BLaER1 treated with 17β-estradiol and CSF1 and Interleukin-3, amounts not matched to agents 10 nM and 100 nM (cell line): ENCODE measurements at regions not wholly inside any gene's neighbourhood (a gene's known extent, or its start where the extent isn't known, plus 50 kb on each side); places are given as distances from the start of the nearest gene placed in this dataset.

Source experiments
- H3K27ac ChIP-seq, 11 experiments: shearing (Covaris generic); formaldehyde crosslinking; 2 replicates each; pipeline ENCODE4 v1.8.1; 2022
- H3K27me3 ChIP-seq, 11 experiments: shearing (Covaris generic); formaldehyde crosslinking; 2 replicates each; pipeline ENCODE4 v1.8.1; 2022
- H3K36me3 ChIP-seq, 11 experiments: shearing (Covaris generic); formaldehyde crosslinking; 2 replicates each; pipeline ENCODE4 v1.8.1; 2022
- H3K4me1 ChIP-seq, 10 experiments: shearing (Covaris generic); formaldehyde crosslinking; 2 replicates each; pipeline ENCODE4 v1.8.1; 2022
- H3K4me2 ChIP-seq, 11 experiments: shearing (Covaris generic); formaldehyde crosslinking; 2 replicates each; pipeline ENCODE4 v1.8.1; 2022
- H3K4me3 ChIP-seq, 10 experiments: shearing (Covaris generic); formaldehyde crosslinking; 2 replicates each; pipeline ENCODE4 v1.8.1; 2022
- H3K9ac ChIP-seq, 11 experiments: shearing (Covaris generic); formaldehyde crosslinking; 2 replicates each; pipeline ENCODE4 v1.8.1; 2022
- H3K9me3 ChIP-seq, 11 experiments: shearing (Covaris generic); formaldehyde crosslinking; replicated peaks in 1 of 11; 2 replicates each; pipeline ENCODE4 v1.8.1; 2022
- H4K20me1 ChIP-seq, 11 experiments: shearing (Covaris generic); formaldehyde crosslinking; 2 replicates each; pipeline ENCODE4 v1.8.1; 2022
- Cebpa-rat ChIP-seq, 11 experiments: shearing (Covaris generic); IDR thresholded peaks; 2 replicates each; pipeline ENCODE4 v1.8.1; 2022

DNA sequence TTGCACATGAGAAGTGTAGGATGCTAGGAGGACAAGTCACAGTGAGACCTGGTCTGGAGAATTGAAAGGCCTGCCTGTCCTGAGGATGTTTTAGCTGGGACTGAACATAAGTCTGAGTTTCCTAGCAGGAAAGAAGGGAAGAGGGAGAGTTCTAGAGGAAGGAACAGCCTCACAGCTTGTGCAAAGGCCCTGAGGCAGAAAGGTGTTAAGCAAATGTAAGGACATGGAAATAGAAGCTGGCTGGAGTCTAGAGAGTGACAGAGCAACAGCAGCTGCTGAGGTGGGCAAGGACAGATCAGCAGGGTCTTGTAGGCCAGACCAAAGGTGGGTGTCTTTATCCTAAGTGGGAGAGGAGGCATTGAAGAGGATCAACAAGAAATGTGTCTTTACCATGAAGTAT lies 210.9 kb upstream of the E2F8 start:
- Histone ChIP-seq H3K36me3 (no peaks in the 10 kb centered on the region), H3K9ac (no peak overlapping the region)

GRCh38 chr11:19450282-19450681 lies 209.5 kb upstream of the E2F8 start:
- no peak overlapping the region for H3K4me2 ChIP-seq
- H4K20me1 ChIP-seq, result no peaks in the 10 kb centered on the region; a peak in 1 of 22 replicates
- no peaks in the 10 kb centered on the region for H3K36me3 ChIP-seq
- H3K9me3 ChIP-seq, result no peaks in the 10 kb centered on the region
- no peak for TF ChIP-seq Cebpa-rat (IDR thresholded peaks at IDR 0.05)
- peaks cover 10 to 21% (median 12%) of the 10 kb centered on the region in 10 experiments for H3K4me1 ChIP-seq
- no peak overlapping the region for H3K9ac ChIP-seq
- H3K27me3 ChIP-seq, result no peaks in the 10 kb centered on the region
- H3K27ac ChIP-seq, result no peak overlapping the region
- H3K4me3 ChIP-seq, result no peak overlapping the region

More for the DNA sequence above, 210.9 kb upstream of the E2F8 start:
- H4K20me1 ChIP-seq, result no peaks in the 10 kb centered on the region; a peak in 1 of 22 replicates
- H3K4me1 ChIP-seq, result peaks cover 11 to 19% (median 13%) of the 10 kb centered on the region in 10 experiments
- H3K4me3 ChIP-seq, result no peak overlapping the region
- H3K9me3 ChIP-seq, result no peaks in the 10 kb centered on the region
- no peak overlapping the region for H3K27ac ChIP-seq
- no peak overlapping the region for H3K4me2 ChIP-seq
- no peak for TF ChIP-seq Cebpa-rat (IDR thresholded peaks at IDR 0.05)
- no peaks in the 10 kb centered on the region for H3K27me3 ChIP-seq

GRCh38 chr11:19448651-19449050 lies 207.9 kb upstream of the E2F8 start:
- peaks cover 10 to 16% (median 12%) of the 10 kb centered on the region in 10 experiments for H3K4me1 ChIP-seq
- no peak for TF ChIP-seq Cebpa-rat (IDR thresholded peaks at IDR 0.05)
- no peak overlapping the region for H3K4me2 ChIP-seq

DNA sequence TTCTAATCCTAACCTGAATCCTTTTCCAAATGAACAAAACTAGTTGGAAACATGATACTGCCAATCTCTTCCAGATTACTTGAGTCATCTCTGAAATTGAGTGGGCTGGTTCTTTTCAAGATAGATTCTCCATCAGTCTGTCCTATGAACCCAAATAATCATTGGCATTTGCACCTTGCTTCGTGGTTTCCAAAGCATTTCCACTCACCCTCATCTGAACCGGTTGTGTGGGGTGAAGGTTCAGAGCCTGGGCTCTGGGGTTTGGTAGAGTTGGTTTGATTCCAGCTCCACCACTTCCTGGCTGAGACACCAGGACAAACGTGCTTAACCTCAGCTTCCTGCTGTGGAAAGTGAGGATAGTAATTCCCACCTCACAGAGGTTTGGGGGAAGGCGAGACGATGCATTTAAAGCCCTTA lies 206.4 kb upstream of the E2F8 start:
- Histone ChIP-seq H3K27me3 (no peaks in the 10 kb centered on the region), H3K36me3 (no peaks in the 10 kb centered on the region), H3K27ac (no peak overlapping the region), H3K4me1 (peaks cover 16 to 29% (median 22%) of the 10 kb centered on the region in 10 experiments), H3K9me3 (no peaks in the 10 kb centered on the region), H3K4me2 (peak overlapping the region; percentile 33 to 65 (median 47)), H3K9ac (no peak overlapping the region), H3K4me3 (no peak overlapping the region), H4K20me1 (no peaks in the 10 kb centered on the region; a peak in 1 of 22 replicates)
- no peak for TF ChIP-seq Cebpa-rat (IDR thresholded peaks at IDR 0.05)

More at GRCh38 chr11:19448651-19449050, 207.9 kb upstream of the E2F8 start:
- no peaks in the 10 kb centered on the region; a peak in 1 of 22 replicates for H4K20me1 ChIP-seq
- H3K36me3 ChIP-seq, result no peaks in the 10 kb centered on the region
- no peak overlapping the region for H3K27ac ChIP-seq
- H3K4me3 ChIP-seq, result no peak overlapping the region
- H3K9me3 ChIP-seq, result no peaks in the 10 kb centered on the region
- H3K9ac ChIP-seq, result no peak overlapping the region
- H3K27me3 ChIP-seq, result no peaks in the 10 kb centered on the region

- H3K4me1 ChIP-seq, result peaks cover 29 to 43% (median 36%) of the 10 kb centered on the region in 10 experiments
- H3K27ac ChIP-seq, result no peak overlapping the region
- no peaks in the 10 kb centered on the region for H3K9me3 ChIP-seq
- no peak for TF ChIP-seq Cebpa-rat (IDR thresholded peaks at IDR 0.05)
- H3K4me3 ChIP-seq, result no peak overlapping the region
- no peak overlapping the region for H3K9ac ChIP-seq
- no peak overlapping the region for H3K4me2 ChIP-seq
- H4K20me1 ChIP-seq, result no peaks in the 10 kb centered on the region
- no peaks in the 10 kb centered on the region for H3K36me3 ChIP-seq
- no peaks in the 10 kb centered on the region for H3K27me3 ChIP-seq
Measured at GRCh38 chr11:19445771-19446170, 205.0 kb upstream of the E2F8 start.

DNA sequence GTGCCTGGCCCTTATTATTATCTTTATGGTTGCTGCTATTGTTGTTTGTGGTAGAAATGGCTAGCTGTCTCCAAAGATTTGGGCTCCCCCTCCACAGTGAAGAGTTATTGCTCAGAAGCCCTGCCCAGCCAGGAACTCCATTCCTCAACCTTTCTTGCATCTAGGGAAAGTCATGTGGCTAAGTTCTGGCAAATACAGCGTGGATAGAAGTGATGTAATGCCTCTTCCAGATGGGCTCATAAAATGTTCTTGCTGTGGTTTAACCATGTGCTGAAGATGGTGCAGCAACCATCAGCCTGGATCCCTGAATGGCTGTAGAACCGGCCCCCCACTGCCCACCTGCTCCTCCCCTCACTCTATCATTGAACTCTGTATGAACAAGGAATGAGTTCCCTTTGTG lies 203.5 kb upstream of the E2F8 start:
- peaks cover 32 to 44% (median 39%) of the 10 kb centered on the region in 10 experiments for H3K4me1 ChIP-seq
- TF ChIP-seq Cebpa-rat (IDR thresholded peaks at IDR 0.05), result no peak
- H3K4me2 ChIP-seq, result no peak overlapping the region
- no peak overlapping the region for H3K27ac ChIP-seq
- no peaks in the 10 kb centered on the region for H3K36me3 ChIP-seq
- no peaks in the 10 kb centered on the region for H4K20me1 ChIP-seq
- H3K9me3 ChIP-seq, result peaks cover 0 to 4% (median 0%) of the 10 kb centered on the region in 11 experiments; a peak in 1 of 22 replicates
- H3K9ac ChIP-seq, result no peak overlapping the region
- no peak overlapping the region for H3K4me3 ChIP-seq
- no peaks in the 10 kb centered on the region for H3K27me3 ChIP-seq

DNA sequence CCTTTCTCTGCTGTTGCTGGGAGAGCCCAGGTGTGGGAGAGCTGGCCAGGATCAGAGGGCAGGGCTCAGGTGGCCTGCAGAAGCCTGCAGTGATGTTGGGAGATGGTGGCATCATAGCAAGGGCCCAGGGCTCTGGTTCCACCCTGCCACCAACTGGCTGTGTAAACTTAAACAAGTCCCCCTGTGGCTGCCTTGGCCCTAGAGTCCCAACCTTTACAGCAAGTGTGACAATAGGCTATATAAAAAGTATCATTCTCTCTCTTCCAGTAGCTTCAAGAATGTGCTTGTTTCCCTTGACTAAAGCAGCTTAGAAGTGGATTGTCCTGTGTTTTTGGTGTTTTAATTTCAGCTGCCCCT lies 201.8 kb upstream of the E2F8 start:
- Histone ChIP-seq H3K27ac (peak overlapping the region in 7 of 11 experiments; percentile 55 to 75 (median 68); a peak in 11 of 22 replicates), H3K4me1 (peaks cover 30 to 44% (median 37%) of the 10 kb centered on the region in 10 experiments)

GRCh38 chr11:19441752-19442553 lies 201.2 kb upstream of the E2F8 start:
- Histone ChIP-seq H3K27me3 (no peaks in the 10 kb centered on the region), H3K9me3 (peaks cover 0 to 4% (median 0%) of the 10 kb centered on the region in 11 experiments; a peak in 1 of 22 replicates), H3K27ac (peak overlapping the region; percentile 26 to 78 (median 68); a peak in 21 of 22 replicates), H3K4me2 (peak overlapping the region; percentile 79 to 95 (median 89)), H3K4me1 (peaks cover 24 to 44% (median 33%) of the 10 kb centered on the region in 10 experiments), H3K9ac (peak overlapping the region in 8 of 11 experiments; percentile 17 to 61 (median 39); a peak in 12 of 22 replicates), H4K20me1 (no peaks in the 10 kb centered on the region), H3K4me3 (peak overlapping the region in 3 of 10 experiments; percentile 5 to 44 (median 11); a peak in 6 of 20 replicates), H3K36me3 (no peaks in the 10 kb centered on the region)
- peak in 2 of 11 experiments; percentile 9 to 19; a peak in 1 of 22 replicates for TF ChIP-seq Cebpa-rat (IDR thresholded peaks at IDR 0.05)

More for the DNA sequence above, 201.8 kb upstream of the E2F8 start:
- no peak overlapping the region for H3K9ac ChIP-seq
- peak overlapping the region; percentile 79 to 95 (median 89) for H3K4me2 ChIP-seq
- H3K27me3 ChIP-seq, result no peaks in the 10 kb centered on the region
- H3K9me3 ChIP-seq, result peaks cover 0 to 4% (median 0%) of the 10 kb centered on the region in 11 experiments; a peak in 1 of 22 replicates
- H4K20me1 ChIP-seq, result no peaks in the 10 kb centered on the region
- H3K4me3 ChIP-seq, result no peak overlapping the region
- H3K36me3 ChIP-seq, result no peaks in the 10 kb centered on the region
- no peak; a peak in 1 of 22 replicates for TF ChIP-seq Cebpa-rat (IDR thresholded peaks at IDR 0.05)

DNA sequence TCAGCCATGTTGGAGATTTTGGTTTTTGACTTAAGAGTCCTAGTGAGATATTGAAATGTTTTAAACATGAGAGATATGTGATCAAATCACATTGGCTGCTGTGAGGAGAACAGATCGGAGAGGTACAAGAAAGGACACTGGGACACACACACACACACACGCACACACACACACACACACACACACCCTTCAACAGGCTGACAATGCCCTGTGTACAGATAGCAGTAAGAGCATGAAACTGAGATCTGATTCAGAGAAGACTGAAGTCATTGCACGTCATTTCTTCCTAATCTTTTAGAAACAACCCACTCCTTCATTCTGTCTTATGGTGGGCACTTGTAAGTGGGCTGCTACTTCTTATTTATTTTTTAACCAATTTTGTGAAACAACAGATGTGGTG lies 200.5 kb upstream of the E2F8 start:
- Histone ChIP-seq H3K4me2 (peak overlapping the region; percentile 79 to 95 (median 89)), H3K4me3 (peak overlapping the region in 1 of 10 experiments; percentile 44; a peak in 1 of 20 replicates), H3K9ac (peak overlapping the region in 6 of 11 experiments; percentile 17 to 61 (median 39); a peak in 4 of 22 replicates), H3K4me1 (peaks cover 22 to 47% (median 31%) of the 10 kb centered on the region in 10 experiments), H4K20me1 (no peaks in the 10 kb centered on the region), H3K27ac (peak overlapping the region in 10 of 11 experiments; percentile 55 to 78 (median 69); a peak in 20 of 22 replicates), H3K36me3 (no peaks in the 10 kb centered on the region), H3K27me3 (no peaks in the 10 kb centered on the region), H3K9me3 (peaks cover 0 to 6% (median under 1%) of the 10 kb centered on the region in 11 experiments; a peak in 7 of 22 replicates)
- TF ChIP-seq Cebpa-rat (IDR thresholded peaks at IDR 0.05), result no peak
